LNCAP (cell line): ENCODE measurements at regions not wholly inside any gene's neighbourhood (a gene's known extent, or its start where the extent isn't known, plus 50 kb on each side); places are given as distances from the start of the nearest gene placed in this dataset.

ENCODE experiments used
- CTCF ChIP-seq: fragments of 450-650 bp; IDR thresholded peaks from 2 replicates; pipeline ENCODE4 v1.5.1; 2017; ENCODE audit warnings: mild to moderate bottlenecking

GRCh38 chr5:13581132-13581531 is 363.4 kb downstream of the DNAH5 start:
- no peak for TF ChIP-seq CTCF

DNA sequence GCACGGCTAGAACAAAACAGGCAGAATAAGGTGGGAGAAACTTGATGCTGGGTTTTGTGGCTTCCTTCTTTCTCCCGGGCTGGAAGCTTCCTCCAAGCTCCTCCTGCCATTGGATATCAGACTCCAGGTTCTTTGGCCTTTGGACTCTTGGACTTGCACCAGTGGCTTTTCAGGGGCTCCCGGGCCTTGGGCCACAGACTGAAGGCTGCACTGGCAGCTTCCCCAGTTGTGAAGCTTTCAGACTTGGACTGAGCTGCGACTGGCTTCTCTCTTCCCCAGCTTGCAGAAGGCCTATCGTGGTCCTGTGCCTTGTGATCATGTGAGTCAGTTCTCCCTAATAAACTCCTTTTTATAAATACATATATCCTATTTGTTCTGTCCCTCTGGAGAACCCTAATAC is 364.4 kb downstream of the DNAH5 start:
- no peak for TF ChIP-seq CTCF

DNA sequence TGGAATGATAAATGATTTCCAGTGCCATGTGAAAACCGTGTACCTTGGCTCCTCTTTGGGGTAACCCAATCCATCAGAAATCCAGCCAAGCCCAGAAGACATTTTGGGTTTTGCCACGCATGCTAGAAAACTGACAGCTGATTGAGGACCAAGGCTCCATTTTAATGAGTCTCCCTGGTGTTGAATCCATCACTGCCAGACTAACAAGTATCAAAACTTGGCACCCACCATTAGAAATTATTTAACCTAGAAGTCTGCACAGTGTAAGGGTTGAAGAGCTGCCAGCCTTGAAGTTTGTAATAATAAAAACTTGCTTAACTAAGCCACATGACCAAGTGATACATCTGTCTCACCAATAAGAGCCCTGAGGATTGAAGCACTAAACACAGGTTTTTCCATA is 369.9 kb downstream of the DNAH5 start:
- TF ChIP-seq CTCF, result no peak

DNA sequence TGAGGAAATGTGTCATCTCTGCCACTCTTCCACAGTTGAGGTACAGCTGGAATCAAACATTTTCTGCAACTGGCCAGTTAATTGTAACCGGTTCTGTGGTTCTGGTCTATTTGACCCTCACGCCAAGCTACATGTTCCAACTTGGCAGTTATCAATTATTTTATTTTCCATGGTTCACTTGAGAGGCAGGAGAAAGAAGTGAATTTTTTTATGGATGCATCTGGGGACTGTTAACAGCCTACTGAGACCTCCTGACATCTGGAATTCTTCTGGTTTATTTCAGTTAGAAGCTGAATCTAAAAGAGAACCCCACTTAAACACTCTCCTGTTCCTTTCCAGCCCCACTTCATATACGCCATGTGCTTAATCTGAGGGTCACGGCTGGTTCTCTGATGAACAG is 372.3 kb downstream of the DNAH5 start:
- no peak for TF ChIP-seq CTCF

GRCh38 chr5:13569090-13569715 is 375.3 kb downstream of the DNAH5 start:
- TF ChIP-seq CTCF, result no peak

DNA sequence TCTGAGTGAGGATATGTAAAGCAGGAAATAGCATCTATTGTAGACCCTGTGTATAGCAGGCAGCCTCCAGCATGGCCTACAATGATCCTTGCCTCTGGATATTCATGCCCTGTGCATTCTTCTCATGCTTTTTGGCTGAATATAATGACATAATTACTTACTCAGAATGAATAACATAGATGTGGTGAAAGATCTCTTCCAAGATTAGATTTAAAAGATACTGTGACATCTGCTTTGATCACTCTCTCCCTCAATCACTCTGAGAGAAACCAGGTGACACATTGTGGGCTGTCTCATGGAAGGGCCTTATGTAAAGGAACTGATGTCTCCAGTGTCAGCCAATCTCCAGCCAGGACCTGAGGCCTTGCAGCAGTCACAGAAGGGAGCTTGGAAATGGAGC is 376.7 kb downstream of the DNAH5 start:
- TF ChIP-seq CTCF, result no peak

DNA sequence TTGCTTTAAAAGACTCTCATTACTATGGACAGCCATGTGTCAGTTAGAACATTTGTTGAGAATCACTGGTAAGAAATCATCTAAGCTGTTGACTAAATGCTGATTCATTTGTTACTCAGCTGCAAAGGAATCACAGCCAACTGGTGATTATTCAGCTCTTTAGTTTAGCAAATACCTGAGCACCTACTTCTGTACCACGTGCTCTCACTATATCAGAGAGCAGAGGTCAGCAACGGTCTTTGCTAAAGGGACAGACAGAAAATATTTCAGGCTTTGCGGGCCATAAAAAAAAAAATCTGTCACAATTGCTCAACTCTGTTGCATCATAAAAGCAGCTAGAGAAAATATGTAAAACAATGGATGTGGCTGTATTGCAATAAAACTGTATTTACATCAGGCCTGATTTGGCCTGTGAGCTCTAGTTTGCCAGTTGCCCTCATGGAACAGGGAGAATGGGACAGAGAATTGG is 377.6 kb downstream of the DNAH5 start:
- TF ChIP-seq CTCF, result no peak

- TF ChIP-seq CTCF, result no peak
Observed at GRCh38 chr5:13558408-13558807, 386.1 kb downstream of the DNAH5 start.
